Upper lobe of left lung (tissue), 6 donors: ENCODE measurements at regions not wholly inside any gene's neighbourhood (a gene's known extent, or its start where the extent isn't known, plus 50 kb on each side); places are given as distances from the start of the nearest gene placed in this dataset.

ENCODE experiments used
- ATAC-seq, 2 donors: fragments of 200-7000 bp; cut with Tn5 transposase; one replicate each; pipeline ENCODE4 v1.9.1; 2022; ENCODE audit warnings: mild to moderate bottlenecking in 2 of 2, moderate library complexity in 2 of 2; ENCODE audit not compliant: low FRiP score in 2 of 2
- DNase-seq, 2 donors: peaks; one replicate each; pipeline ENCODE4 v3.0.0-alpha.2; 2019 to 2020
- H3K27ac ChIP-seq, 4 donors: fragments of 200-600 bp; sonication (generic); one replicate each; pipeline ENCODE4 v1.5.1; 2016 to 2019
- H3K27me3 ChIP-seq, 4 donors: fragments of 200-600 bp; sonication (generic); one replicate each; pipeline ENCODE4 v1.5.1; 2017 to 2019
- H3K36me3 ChIP-seq, 4 donors: fragments of 200-600 bp; sonication (generic); one replicate each; pipeline ENCODE4 v1.5.1; 2016 to 2019
- H3K4me1 ChIP-seq, 4 donors: fragments of 200-600 bp; sonication (generic); one replicate each; pipeline ENCODE4 v1.5.1; 2018 to 2019
- H3K4me3 ChIP-seq, 4 donors: fragments of 200-600 bp; sonication (generic); one replicate each; pipeline ENCODE4 v1.5.1; 2017 to 2019; ENCODE audit warnings: mild to moderate bottlenecking in 2 of 4, moderate library complexity in 1 of 4
- H3K9me3 ChIP-seq, 4 donors: fragments of 200-600 bp; sonication (generic); one replicate each; pipeline ENCODE4 v1.5.1; 2018 to 2019
- CTCF ChIP-seq, 6 experiments: fragments of 450-650 bp in 4 of 6; fragments of 200-600 bp in 2 of 6; sonication (generic) in 2 of 6; IDR thresholded peaks; one replicate each; pipeline ENCODE4 v1.5.1; 2016 to 2019; ENCODE audit warnings: antibody characterized with exemption in 6 of 6
- EP300 ChIP-seq, 4 donors: sonication (generic); formaldehyde crosslinking; IDR thresholded peaks; one replicate each; pipeline ENCODE4 v1.5.1; 2017; ENCODE audit warnings: antibody characterized with exemption in 4 of 4, control low read depth in 2 of 4
- POLR2A ChIP-seq, 4 donors: fragments of 450-650 bp; IDR thresholded peaks; one replicate each; pipeline ENCODE4 v1.5.1; 2016 to 2017; ENCODE audit warnings: antibody characterized with exemption in 4 of 4, mild to moderate bottlenecking in 2 of 4
- POLR2AphosphoS5 ChIP-seq, 2 donors: sonication (generic); formaldehyde crosslinking; IDR thresholded peaks; one replicate each; pipeline ENCODE4 v1.5.1; 2017; ENCODE audit warnings: antibody characterized with exemption in 2 of 2
- WGBS, 2 donors: methylation state at CpG; one replicate each; pipeline ENCODE4 v1.1.5; 2017 to 2018; 5-methylcytosine and 5-hydroxymethylcytosine counted together
- donor health status: DM: no; HTN: no; CAD: no; lungs with moderate emphysema.
- donor health status: DM: no; HTN: yes; CAD: no; lungs with severe emphysema.

DNA sequence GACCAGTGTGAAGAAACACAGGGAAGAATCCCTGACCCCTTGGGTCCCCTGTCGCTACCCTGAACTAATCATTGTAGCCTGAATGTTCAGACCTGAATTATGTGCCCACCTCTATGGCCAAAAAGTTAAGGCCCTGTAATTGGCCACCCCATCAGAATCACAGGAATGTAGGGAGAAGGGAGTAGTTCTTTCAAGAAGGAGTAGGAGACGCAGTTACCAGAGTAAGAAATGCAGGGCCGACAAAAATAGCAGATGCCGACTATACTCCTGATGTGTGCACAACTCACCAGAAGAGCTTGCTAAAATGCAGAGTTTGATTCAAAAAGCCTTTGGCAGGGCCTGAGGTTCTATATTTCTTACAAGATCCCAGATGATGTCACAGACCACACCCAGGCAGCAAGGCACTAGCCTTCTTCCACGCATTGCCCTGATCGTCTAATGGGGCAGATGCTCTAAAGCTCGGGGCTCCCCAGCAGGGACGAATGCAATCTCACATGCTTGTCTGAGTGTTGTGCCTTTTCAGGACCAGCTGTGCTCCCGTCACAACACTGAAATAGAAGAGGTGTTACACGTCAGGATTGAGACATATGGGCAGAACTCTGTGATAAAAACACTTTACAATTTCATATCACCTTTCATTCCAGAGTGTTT, 161.0 kb upstream of the FAM241A start:
- Histone ChIP-seq H3K36me3 (no peaks in the 10 kb centered on the region), H3K4me1 (no peaks in the 10 kb centered on the region), H3K4me3 (no peak overlapping the region), H3K27ac (no peak overlapping the region), H3K9me3 (no peaks in the 10 kb centered on the region), H3K27me3 (no peaks in the 10 kb centered on the region)
- 62 to 81% methylated on average over 6 to 10 of the region's 10 CpGs for WGBS, 2 donors
- DNase-seq (no peak), ATAC-seq (no peak)
- TF ChIP-seq POLR2AphosphoS5 (IDR thresholded peaks at IDR 0.05): no peak
- no peak for TF ChIP-seq CTCF (IDR thresholded peaks at IDR 0.05)
- no peak for TF ChIP-seq POLR2A (IDR thresholded peaks at IDR 0.05)
- TF ChIP-seq EP300 (IDR thresholded peaks at IDR 0.05): no peak

DNA sequence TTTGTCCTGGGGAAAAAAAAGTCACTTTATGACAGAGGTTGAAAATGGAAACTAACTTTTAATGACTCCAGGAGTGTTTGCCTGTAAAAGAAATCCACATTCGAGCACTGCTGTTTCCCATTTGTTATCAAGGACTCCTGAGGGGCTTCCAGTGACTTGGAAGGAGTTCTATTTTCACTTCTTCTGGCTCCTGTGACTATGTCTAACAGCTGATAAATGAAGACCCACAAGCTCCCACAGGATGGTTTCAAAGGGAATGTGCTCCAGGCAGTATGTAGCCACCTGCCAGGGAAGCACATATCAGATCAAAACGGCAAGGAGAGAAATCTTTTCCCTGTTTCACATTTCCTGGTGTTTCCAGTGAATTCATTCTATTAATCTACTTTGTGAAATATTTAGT, 159.8 kb upstream of the FAM241A start:
- H3K27me3 ChIP-seq: no peaks in the 10 kb centered on the region
- WGBS, 2 donors: 16 to 21% methylated on average over 2 of the region's 2 CpGs
- no peak overlapping the region for H3K27ac ChIP-seq
- ATAC-seq: no peak
- DNase-seq: no peak
- H3K36me3 ChIP-seq: no peaks in the 10 kb centered on the region
- TF ChIP-seq POLR2A (IDR thresholded peaks at IDR 0.05) (no peak), CTCF (IDR thresholded peaks at IDR 0.05) (no peak), POLR2AphosphoS5 (IDR thresholded peaks at IDR 0.05) (no peak), EP300 (IDR thresholded peaks at IDR 0.05) (no peak)
- H3K9me3 ChIP-seq: no peaks in the 10 kb centered on the region
- H3K4me1 ChIP-seq: no peaks in the 10 kb centered on the region
- H3K4me3 ChIP-seq: no peak overlapping the region

DNA sequence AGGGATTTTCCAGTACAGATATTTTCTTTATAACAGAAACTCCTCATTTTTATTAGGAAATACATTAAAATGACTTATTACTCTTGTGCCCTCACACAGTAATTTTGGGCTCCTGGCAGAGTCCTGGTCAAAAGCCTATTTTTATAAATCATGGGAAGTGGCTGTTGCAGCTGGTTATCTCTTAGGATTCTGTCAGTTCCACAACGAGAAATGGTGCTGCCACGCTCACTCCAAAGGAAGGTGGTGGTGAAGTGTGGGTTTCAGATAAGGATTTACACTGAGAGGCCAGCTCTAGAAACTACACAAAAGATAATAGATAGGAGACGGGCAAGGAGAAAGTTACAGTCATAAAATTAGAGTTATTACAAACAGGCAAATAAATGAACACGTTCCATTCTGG, 159.2 kb upstream of the FAM241A start:
- H3K36me3 ChIP-seq: no peaks in the 10 kb centered on the region
- DNase-seq (no peak), ATAC-seq (no peak)
- no peaks in the 10 kb centered on the region for H3K9me3 ChIP-seq
- no peak overlapping the region for H3K4me3 ChIP-seq
- H3K27me3 ChIP-seq: no peaks in the 10 kb centered on the region
- no peaks in the 10 kb centered on the region for H3K4me1 ChIP-seq
- TF ChIP-seq POLR2A (IDR thresholded peaks at IDR 0.05) (no peak), CTCF (IDR thresholded peaks at IDR 0.05) (no peak), POLR2AphosphoS5 (IDR thresholded peaks at IDR 0.05) (no peak), EP300 (IDR thresholded peaks at IDR 0.05) (no peak)
- 22 to 25% methylated on average over 4 of the region's 4 CpGs for WGBS, 2 donors
- no peak overlapping the region for H3K27ac ChIP-seq

GRCh38 chr4:111988514-111988913, 156.7 kb upstream of the FAM241A start:
- ATAC-seq (no peak), DNase-seq (no peak)
- Histone ChIP-seq H3K27me3 (no peaks in the 10 kb centered on the region), H3K27ac (no peak overlapping the region), H3K36me3 (no peaks in the 10 kb centered on the region), H3K4me3 (no peak overlapping the region), H3K9me3 (no peaks in the 10 kb centered on the region), H3K4me1 (peaks cover 0 to 6% (median 0%) of the 10 kb centered on the region in 4 donors)
- 78 to 79% methylated on average over 3 of the region's 3 CpGs for WGBS, 2 donors
- no peak for TF ChIP-seq CTCF (IDR thresholded peaks at IDR 0.05)
- TF ChIP-seq POLR2AphosphoS5 (IDR thresholded peaks at IDR 0.05): no peak
- TF ChIP-seq EP300 (IDR thresholded peaks at IDR 0.05): no peak
- TF ChIP-seq POLR2A (IDR thresholded peaks at IDR 0.05): no peak

- DNase-seq: no peak
- Histone ChIP-seq H3K9me3 (no peaks in the 10 kb centered on the region), H3K27me3 (no peaks in the 10 kb centered on the region), H3K4me3 (no peak overlapping the region), H3K27ac (no peak overlapping the region), H3K4me1 (peaks cover 0 to 6% (median 0%) of the 10 kb centered on the region in 4 donors), H3K36me3 (no peaks in the 10 kb centered on the region)
- 50 to 60% methylated on average over 1 of the region's 1 CpG for WGBS, 2 donors
- ATAC-seq: no peak
- TF ChIP-seq EP300 (IDR thresholded peaks at IDR 0.05) (no peak), POLR2A (IDR thresholded peaks at IDR 0.05) (no peak), POLR2AphosphoS5 (IDR thresholded peaks at IDR 0.05) (no peak), CTCF (IDR thresholded peaks at IDR 0.05) (no peak)
Observed at GRCh38 chr4:111989817-111990216, 155.4 kb upstream of the FAM241A start.
